ENCODE measurements at regions not wholly inside any gene's neighbourhood (a gene's known extent, or its start where the extent isn't known, plus 50 kb on each side); places are given as distances from the start of the nearest gene placed in this dataset.

GRCh38 chr1:234989479-234990327 is 138.9 kb downstream of the TOMM20 start:
- WGBS (ENCODE audit: insufficient coverage): 93% methylated on average over 15 of the region's 15 CpGs
- TF ChIP-seq EZH2 (IDR thresholded peaks at IDR 0.05; ENCODE audit: borderline replicate concordance, insufficient read depth, low read depth, low read length, poor library complexity, severe bottlenecking) (no peak), CTCF (IDR thresholded peaks at IDR 0.05) (no peak)
- Mint-ChIP-seq H3K4me1 (peaks cover 40% of the 10 kb centered on the region), H3K27ac (no peak overlapping the region), H3K4me3 (no peak overlapping the region), H3K27me3 (no peaks in the 10 kb centered on the region), H3K9me3 (ENCODE audit: insufficient read depth) (no peaks in the 10 kb centered on the region)
- DNase-seq (no peak), ATAC-seq (ENCODE audit: low read depth) (no peak)
- H3K4me1 ChIP-seq (ENCODE audit: control insufficient read depth in 2 of 2, insufficient read depth in 2 of 2, low read length in 2 of 2): peaks cover 19 to 28% of the 10 kb centered on the region in 2 donors
- H3K27ac ChIP-seq (ENCODE audit: low read length in 2 of 2): no peak overlapping the region
- no peaks in the 10 kb centered on the region for H3K27me3 ChIP-seq (replicated peaks in 1 of 4; ENCODE audit: control extremely low read depth in 1 of 4, control insufficient read depth in 3 of 4, insufficient read depth in 4 of 4, low read length in 3 of 4)
- H3K9ac ChIP-seq (ENCODE audit: low read length): no peak overlapping the region
- no peaks in the 10 kb centered on the region for H3K9me3 ChIP-seq (ENCODE audit: control extremely low read depth in 1 of 3, control insufficient read depth in 2 of 3, insufficient read depth in 1 of 3, low read length in 2 of 3)
- no peak overlapping the region for H3K4me3 ChIP-seq (ENCODE audit: control extremely low read depth in 1 of 5, extremely low read depth in 1 of 5, insufficient read depth in 1 of 5, low read depth in 2 of 5, low read length in 4 of 5)
- H3K4me2 ChIP-seq (replicated peaks; ENCODE audit: low read depth, low read length, poor library complexity, severe bottlenecking): no peak overlapping the region
- H3K36me3 ChIP-seq (replicated peaks in 1 of 2; ENCODE audit: control extremely low read depth in 1 of 2, control insufficient read depth in 1 of 2, extremely low read depth in 1 of 2, insufficient read depth in 2 of 2, low read length in 1 of 2): no peaks in the 10 kb centered on the region
- intact Hi-C loops (cut with micrococcal nuclease): no loop called here
- no peaks in the 10 kb centered on the region for H3K79me2 ChIP-seq (ENCODE audit: control insufficient read depth, insufficient read depth, low read length)
- ChIA-PET POLR2A (no interaction called here), CTCF (interaction anchor here (0.8 to 1.3 kb wide), 2 partner anchors 22 to 94 kb away, joined by 3 to 4 read pairs; no protein-coding TSS in a partner anchor)
- no peak overlapping the region for H2AFZ ChIP-seq (ENCODE audit: insufficient read depth, low read depth, low read length, poor library complexity, severe bottlenecking)
- no peaks in the 10 kb centered on the region for H4K20me1 ChIP-seq (ENCODE audit: control insufficient read depth, insufficient read depth, low read length, poor library complexity, severe bottlenecking)

DNA sequence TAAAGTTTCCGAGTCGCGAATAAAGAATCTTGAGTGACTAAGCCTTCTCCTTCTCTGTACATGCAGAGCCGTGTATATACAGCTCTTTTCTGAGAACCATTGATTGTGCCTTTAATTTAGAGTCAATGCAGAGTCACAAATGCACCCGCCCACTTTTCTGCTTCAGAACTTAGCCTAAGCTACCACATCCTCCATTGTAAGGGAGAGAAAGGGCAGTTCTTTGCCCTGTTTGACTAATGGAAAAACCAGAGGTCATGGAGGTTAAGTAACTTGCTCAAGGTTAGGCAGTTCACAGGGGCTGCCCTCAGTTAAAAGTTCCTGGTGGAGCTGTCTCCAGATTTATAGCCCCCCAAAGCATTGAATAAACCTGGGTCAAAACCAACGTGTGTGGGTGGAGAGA is 139.6 kb downstream of the TOMM20 start:
- ATAC-seq (ENCODE audit: low read depth) (no peak), DNase-seq (no peak)
- CTCF ChIA-PET: interaction anchor here (0.8 kb wide), 1 partner anchor 23 kb away, joined by 4 read pairs; no protein-coding TSS in a partner anchor
- Mint-ChIP-seq H3K27me3 (no peaks in the 10 kb centered on the region), H3K4me3 (no peak overlapping the region), H3K4me1 (peaks cover 44% of the 10 kb centered on the region), H3K27ac (no peak overlapping the region), H3K9me3 (ENCODE audit: insufficient read depth) (no peaks in the 10 kb centered on the region)
- H3K79me2 ChIP-seq (ENCODE audit: control insufficient read depth, insufficient read depth, low read length): no peaks in the 10 kb centered on the region
- H3K27ac ChIP-seq (ENCODE audit: low read length in 2 of 2): no peak overlapping the region
- peaks cover 25 to 35% of the 10 kb centered on the region in 2 donors for H3K4me1 ChIP-seq (ENCODE audit: control insufficient read depth in 2 of 2, insufficient read depth in 2 of 2, low read length in 2 of 2)
- no peaks in the 10 kb centered on the region for H3K36me3 ChIP-seq (replicated peaks in 1 of 2; ENCODE audit: control extremely low read depth in 1 of 2, control insufficient read depth in 1 of 2, extremely low read depth in 1 of 2, insufficient read depth in 2 of 2, low read length in 1 of 2)
- WGBS (ENCODE audit: insufficient coverage): 100% methylated on average over 1 of the region's 6 CpGs
- H3K27me3 ChIP-seq (replicated peaks in 1 of 4; ENCODE audit: control extremely low read depth in 1 of 4, control insufficient read depth in 3 of 4, insufficient read depth in 4 of 4, low read length in 3 of 4): no peaks in the 10 kb centered on the region
- H2AFZ ChIP-seq (ENCODE audit: insufficient read depth, low read depth, low read length, poor library complexity, severe bottlenecking): no peak overlapping the region
- no peaks in the 10 kb centered on the region for H3K9me3 ChIP-seq (ENCODE audit: control extremely low read depth in 1 of 3, control insufficient read depth in 2 of 3, insufficient read depth in 1 of 3, low read length in 2 of 3)
- no peak for TF ChIP-seq CTCF (IDR thresholded peaks at IDR 0.05)
- no peak overlapping the region for H3K4me2 ChIP-seq (replicated peaks; ENCODE audit: low read depth, low read length, poor library complexity, severe bottlenecking)
- H3K4me3 ChIP-seq (ENCODE audit: control extremely low read depth in 1 of 5, extremely low read depth in 1 of 5, insufficient read depth in 1 of 5, low read depth in 2 of 5, low read length in 4 of 5): no peak overlapping the region
- no peak overlapping the region for H3K9ac ChIP-seq (ENCODE audit: low read length)
- intact Hi-C loops (cut with micrococcal nuclease): no loop called here
- POLR2A ChIA-PET: no interaction called here
- no peaks in the 10 kb centered on the region for H4K20me1 ChIP-seq (ENCODE audit: control insufficient read depth, insufficient read depth, low read length, poor library complexity, severe bottlenecking)
